ENCODE measurements at regions not wholly inside any gene's neighbourhood (a gene's known extent, or its start where the extent isn't known, plus 50 kb on each side); places are given as distances from the start of the nearest gene placed in this dataset.

DNA sequence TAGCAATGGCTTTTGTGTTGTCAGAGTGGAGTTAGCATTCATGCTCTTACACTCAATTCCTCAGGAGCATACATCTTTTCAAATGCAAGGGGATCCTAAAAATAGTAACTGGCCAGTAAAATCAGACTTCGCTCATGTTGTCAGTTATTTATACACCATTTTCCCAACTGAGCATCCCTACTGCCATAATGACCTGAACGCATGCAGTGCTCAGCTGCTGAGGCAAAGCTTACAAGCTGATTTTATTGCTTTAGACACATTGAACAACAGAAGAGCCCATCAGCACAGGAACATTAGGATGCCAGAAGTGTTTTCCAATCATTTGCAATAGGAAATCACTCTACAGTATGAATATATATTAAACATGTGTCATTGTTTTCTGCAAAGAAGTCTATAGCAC, 689.7 kb upstream of the BCHE start:
- no peaks in the 10 kb centered on the region for H3K36me3 ChIP-seq (ENCODE audit: control insufficient read depth in 2 of 2, extremely low read depth in 1 of 2, insufficient read depth in 2 of 2, low read length in 2 of 2)
- no peaks in the 10 kb centered on the region for H4K20me1 ChIP-seq (ENCODE audit: control insufficient read depth, extremely low read depth, insufficient read depth, low read length)
- TF ChIP-seq, protein P1, sequence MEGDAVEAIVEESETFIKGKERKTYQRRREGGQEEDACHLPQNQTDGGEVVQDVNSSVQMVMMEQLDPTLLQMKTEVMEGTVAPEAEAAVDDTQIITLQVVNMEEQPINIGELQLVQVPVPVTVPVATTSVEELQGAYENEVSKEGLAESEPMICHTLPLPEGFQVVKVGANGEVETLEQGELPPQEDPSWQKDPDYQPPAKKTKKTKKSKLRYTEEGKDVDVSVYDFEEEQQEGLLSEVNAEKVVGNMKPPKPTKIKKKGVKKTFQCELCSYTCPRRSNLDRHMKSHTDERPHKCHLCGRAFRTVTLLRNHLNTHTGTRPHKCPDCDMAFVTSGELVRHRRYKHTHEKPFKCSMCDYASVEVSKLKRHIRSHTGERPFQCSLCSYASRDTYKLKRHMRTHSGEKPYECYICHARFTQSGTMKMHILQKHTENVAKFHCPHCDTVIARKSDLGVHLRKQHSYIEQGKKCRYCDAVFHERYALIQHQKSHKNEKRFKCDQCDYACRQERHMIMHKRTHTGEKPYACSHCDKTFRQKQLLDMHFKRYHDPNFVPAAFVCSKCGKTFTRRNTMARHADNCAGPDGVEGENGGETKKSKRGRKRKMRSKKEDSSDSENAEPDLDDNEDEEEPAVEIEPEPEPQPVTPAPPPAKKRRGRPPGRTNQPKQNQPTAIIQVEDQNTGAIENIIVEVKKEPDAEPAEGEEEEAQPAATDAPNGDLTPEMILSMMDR (optimal IDR thresholded peaks at IDR 0.05 in 1 of 3, IDR thresholded peaks at IDR 0.05 in 1 of 3, conservative IDR thresholded peaks at IDR 0.05 in 1 of 3; ENCODE audit: extremely low read depth in 1 of 3, insufficient read depth in 2 of 3, low read length in 3 of 3) = no peak
- no peak for TF ChIP-seq EZH2 (IDR thresholded peaks at IDR 0.05; ENCODE audit: low read length)
- no peaks in the 10 kb centered on the region for H3K4me1 ChIP-seq (ENCODE audit: control insufficient read depth, extremely low read depth, insufficient read depth, low read length)
- no peak overlapping the region for H3K9ac ChIP-seq (ENCODE audit: control insufficient read depth, extremely low read depth, insufficient read depth, low read length)
- H3K27me3 ChIP-seq (ENCODE audit: control insufficient read depth, extremely low read depth, insufficient read depth, low read length) = no peaks in the 10 kb centered on the region
- dilution Hi-C loops (cut with MboI; ENCODE audit: extremely low pct_ligation_motif_present, low sequenced_read_pairs) = no loop called here
- no peak overlapping the region for H3K27ac ChIP-seq (ENCODE audit: control insufficient read depth, insufficient read depth, low read length)
- DNase-seq (ENCODE audit: low read depth, low spot score) (no peak), FAIRE-seq (no peak)
- peaks cover 1% of the 10 kb centered on the region for H3K9me3 ChIP-seq (ENCODE audit: control insufficient read depth, low read depth, low read length)
- no peak overlapping the region for H3K4me3 ChIP-seq (ENCODE audit: control insufficient read depth in 2 of 3, extremely low read depth in 1 of 3, insufficient read depth in 2 of 3, low read depth in 1 of 3, low read length in 3 of 3)
- no peaks in the 10 kb centered on the region for H3K9me1 ChIP-seq (ENCODE audit: control insufficient read depth, extremely low read depth, insufficient read depth, low read length)
- H2AFZ ChIP-seq (ENCODE audit: control insufficient read depth, low read length) = no peak overlapping the region
- H3K4me2 ChIP-seq (ENCODE audit: control insufficient read depth, extremely low read depth, insufficient read depth, low read depth, low read length) = no peak overlapping the region
- H3K79me2 ChIP-seq (ENCODE audit: control insufficient read depth, insufficient read depth, low read length) = no peaks in the 10 kb centered on the region

DNA sequence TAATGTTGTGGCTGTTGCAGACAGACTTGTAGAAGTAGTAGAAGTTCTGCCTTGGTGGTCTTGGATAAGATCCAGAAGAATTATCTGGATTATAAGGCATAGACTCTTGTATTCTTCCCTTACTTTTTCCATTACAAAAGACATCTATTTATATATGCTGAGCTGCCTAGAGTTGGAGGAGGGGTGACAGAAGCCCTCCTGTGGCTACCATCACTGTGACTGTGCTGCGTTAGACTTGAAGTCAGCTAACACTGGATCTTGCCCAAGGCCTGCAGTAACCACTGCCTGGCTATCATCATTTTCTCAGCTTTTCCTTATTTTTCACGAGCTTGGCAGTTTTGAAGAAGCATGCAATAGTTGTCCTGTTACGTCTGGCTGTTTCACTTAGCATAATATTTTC, 684.8 kb upstream of the BCHE start:
- no peak for DNase-seq (ENCODE audit: low read depth, low spot score)
- FAIRE-seq = no peak
- H3K79me2 ChIP-seq (ENCODE audit: control insufficient read depth, insufficient read depth, low read length) = no peaks in the 10 kb centered on the region
- H3K9me3 ChIP-seq (ENCODE audit: control insufficient read depth, low read depth, low read length) = no peaks in the 10 kb centered on the region
- no peaks in the 10 kb centered on the region for H3K27me3 ChIP-seq (ENCODE audit: control insufficient read depth, extremely low read depth, insufficient read depth, low read length)
- no peaks in the 10 kb centered on the region for H3K9me1 ChIP-seq (ENCODE audit: control insufficient read depth, extremely low read depth, insufficient read depth, low read length)
- no peak overlapping the region for H3K4me3 ChIP-seq (ENCODE audit: control insufficient read depth in 2 of 3, extremely low read depth in 1 of 3, insufficient read depth in 2 of 3, low read depth in 1 of 3, low read length in 3 of 3)
- H3K4me2 ChIP-seq (ENCODE audit: control insufficient read depth, extremely low read depth, insufficient read depth, low read depth, low read length) = no peak overlapping the region
- no peaks in the 10 kb centered on the region for H4K20me1 ChIP-seq (ENCODE audit: control insufficient read depth, extremely low read depth, insufficient read depth, low read length)
- H3K36me3 ChIP-seq (ENCODE audit: control insufficient read depth in 2 of 2, extremely low read depth in 1 of 2, insufficient read depth in 2 of 2, low read length in 2 of 2) = no peaks in the 10 kb centered on the region
- H3K9ac ChIP-seq (ENCODE audit: control insufficient read depth, extremely low read depth, insufficient read depth, low read length) = no peak overlapping the region
- dilution Hi-C loops (cut with MboI; ENCODE audit: extremely low pct_ligation_motif_present, low sequenced_read_pairs) = no loop called here
- no peak overlapping the region for H3K27ac ChIP-seq (ENCODE audit: control insufficient read depth, insufficient read depth, low read length)
- no peak overlapping the region for H2AFZ ChIP-seq (ENCODE audit: control insufficient read depth, low read length)
- TF ChIP-seq, protein P1 (optimal IDR thresholded peaks at IDR 0.05 in 1 of 3, IDR thresholded peaks at IDR 0.05 in 1 of 3, conservative IDR thresholded peaks at IDR 0.05 in 1 of 3; ENCODE audit: extremely low read depth in 1 of 3, insufficient read depth in 2 of 3, low read length in 3 of 3) = no peak
- no peaks in the 10 kb centered on the region for H3K4me1 ChIP-seq (ENCODE audit: control insufficient read depth, extremely low read depth, insufficient read depth, low read length)

Measured in keratinocyte (primary cell).